Lung microvascular endothelial cell (primary cell): ENCODE measurements at regions not wholly inside any gene's neighbourhood (a gene's known extent, or its start where the extent isn't known, plus 50 kb on each side); places are given as distances from the start of the nearest gene placed in this dataset.
"Not testable (repeated sequence)": the region's sequence is repeated elsewhere in the genome, so short reads cannot be mapped to it uniquely, and the experiment has no call there.

Experiments
- DNase-seq, 2 donors: peaks; one replicate each; pipeline versions ENCODE4 v3.0.0 to v3.0.0-alpha.2; 2010; ENCODE audit warnings: low read depth in 2 of 2

- DNase-seq: no peak
Measured at GRCh38 chr9:124125651-124125977, 114.0 kb downstream of the LHX2 start.

- peak; percentile 69 to 83 for DNase-seq
Measured at GRCh38 chr9:124126648-124127646, 115.4 kb downstream of the LHX2 start.

GRCh38 chr9:124128568-124129166, 117.1 kb downstream of the LHX2 start:
- peak in 1 of 2 donors; percentile 19 for DNase-seq

DNA sequence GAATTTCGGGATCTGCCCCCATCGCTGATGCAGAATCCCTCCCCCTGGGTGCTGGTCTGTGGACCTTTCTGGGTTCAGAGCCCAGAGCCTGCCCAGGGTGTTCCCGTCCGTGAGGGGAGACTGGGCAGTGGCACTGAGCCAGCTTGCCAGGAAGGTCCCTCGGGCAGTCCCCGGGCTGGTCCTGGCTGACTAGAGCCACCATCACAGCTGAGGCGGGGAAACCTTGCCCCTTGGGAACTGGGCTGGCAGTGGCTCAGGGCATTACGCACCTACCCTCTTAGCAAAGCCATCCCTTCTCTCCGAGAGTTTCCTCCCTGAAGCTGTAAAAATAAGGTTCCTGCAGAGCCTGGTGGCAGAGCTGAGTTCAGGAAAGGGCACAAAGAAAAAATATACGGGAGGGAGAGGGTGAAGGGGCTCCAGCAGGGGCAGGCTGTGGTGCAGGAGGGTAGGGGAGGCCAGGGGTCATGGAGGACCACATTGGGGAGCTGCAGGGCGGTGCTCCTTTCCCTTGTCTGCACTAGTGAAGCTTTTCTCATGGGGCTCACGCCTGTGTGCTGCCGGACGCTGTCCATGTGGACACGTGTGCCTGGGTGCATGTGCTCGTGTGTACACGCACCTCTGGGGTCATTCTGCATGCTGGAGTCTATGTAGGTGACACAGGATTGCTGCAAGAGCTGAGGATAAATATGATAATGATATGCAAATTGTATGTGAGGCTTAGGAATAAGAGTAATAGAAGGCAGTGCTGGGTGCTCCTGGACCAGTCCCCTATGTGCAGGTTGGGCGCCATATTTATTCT, 118.9 kb downstream of the LHX2 start:
- no peak for DNase-seq

DNA sequence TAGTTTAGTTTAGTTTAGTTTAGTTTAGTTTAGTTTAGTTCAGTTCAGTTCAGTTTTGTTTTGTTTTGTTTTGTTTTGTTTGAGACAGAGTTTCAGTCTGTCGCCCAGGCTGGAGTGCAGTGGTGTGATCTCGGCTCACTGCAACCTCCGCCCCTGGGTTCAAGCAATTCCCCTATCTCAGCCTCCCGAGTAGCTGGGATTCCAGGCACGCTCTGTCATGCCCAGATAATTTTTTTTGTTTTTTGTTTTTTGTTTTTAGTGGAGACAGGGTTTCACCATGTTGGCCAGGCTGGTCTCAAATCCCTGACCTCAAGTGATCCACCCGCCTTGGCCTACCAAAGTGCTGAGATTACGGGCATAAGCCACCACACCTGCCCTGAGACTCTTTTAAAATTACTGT, 120.0 kb downstream of the LHX2 start:
- not testable (repeated sequence) for DNase-seq

- DNase-seq: peak in 1 of 2 donors; percentile 56
Measured at GRCh38 chr9:124132671-124133147, 121.1 kb downstream of the LHX2 start.

GRCh38 chr9:124133727-124134126, 122.2 kb downstream of the LHX2 start:
- peak; percentile 78 to 80 for DNase-seq

DNA sequence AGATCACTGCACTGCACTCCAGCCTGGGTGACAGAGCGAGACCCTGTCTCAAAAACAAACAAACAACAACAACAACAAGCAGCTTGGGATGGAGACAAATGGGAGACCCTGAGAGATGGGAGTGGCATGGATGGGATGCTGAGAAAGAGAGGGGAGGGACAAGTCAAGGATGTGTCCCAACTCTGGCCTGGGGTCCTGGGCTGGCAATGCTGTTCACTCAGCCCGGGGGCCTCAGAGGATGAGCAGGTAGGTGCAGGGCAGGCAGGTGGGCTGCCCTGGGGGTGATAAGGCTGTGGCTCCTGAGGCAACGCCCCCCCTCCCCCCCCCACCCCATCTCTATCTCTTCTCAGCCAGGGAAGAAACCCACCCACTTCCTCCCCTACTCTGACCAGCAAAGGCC, 123.0 kb downstream of the LHX2 start:
- DNase-seq: no peak

- no peak for DNase-seq
Measured at GRCh38 chr9:124135813-124136365, 121.9 kb upstream of the NEK6 start.

GRCh38 chr9:124137009-124137943, 120.5 kb upstream of the NEK6 start:
- DNase-seq: peak in 1 of 2 donors; percentile 17

GRCh38 chr9:124137944-124138335, 119.8 kb upstream of the NEK6 start:
- DNase-seq: no peak

GRCh38 chr9:124139001-124139400, 118.7 kb upstream of the NEK6 start:
- no peak for DNase-seq

DNA sequence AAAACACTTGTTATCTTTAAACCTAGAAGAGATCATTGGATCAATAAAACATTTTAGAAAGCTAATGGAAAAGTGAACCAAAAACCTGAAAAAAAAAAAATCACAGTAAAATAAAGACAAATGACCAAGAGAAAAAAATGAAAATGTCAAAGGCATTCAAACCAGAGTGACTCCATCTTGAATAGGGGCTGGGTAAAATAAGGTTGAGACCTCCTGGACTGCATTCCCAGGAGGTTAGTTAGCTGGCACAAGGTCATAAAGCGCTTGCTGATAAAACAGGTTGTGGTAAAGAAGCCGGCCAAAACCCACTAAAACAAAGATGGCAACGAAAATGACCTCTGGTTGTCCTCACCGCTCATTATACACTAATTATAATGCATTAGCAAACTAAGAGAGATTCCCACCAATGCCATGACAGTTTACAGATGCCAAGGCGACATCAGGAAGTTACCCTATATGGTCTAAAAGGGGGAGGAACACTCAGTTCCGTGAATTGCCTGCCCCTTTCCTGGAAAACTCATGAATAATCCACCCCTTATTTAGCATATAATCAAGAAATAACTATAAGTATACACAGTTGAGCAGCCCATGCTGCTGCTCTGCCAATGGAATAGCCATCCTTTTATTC, 116.7 kb upstream of the NEK6 start:
- no peak for DNase-seq

GRCh38 chr9:124144561-124145123, 113.1 kb upstream of the NEK6 start:
- peak in 1 of 2 donors; percentile 79 for DNase-seq

GRCh38 chr9:124146031-124146561, 111.7 kb upstream of the NEK6 start:
- DNase-seq: peak in 1 of 2 donors; percentile 63

- DNase-seq: peak in 1 of 2 donors; percentile 27
Measured at GRCh38 chr9:124149992-124150391, 107.8 kb upstream of the NEK6 start.

DNA sequence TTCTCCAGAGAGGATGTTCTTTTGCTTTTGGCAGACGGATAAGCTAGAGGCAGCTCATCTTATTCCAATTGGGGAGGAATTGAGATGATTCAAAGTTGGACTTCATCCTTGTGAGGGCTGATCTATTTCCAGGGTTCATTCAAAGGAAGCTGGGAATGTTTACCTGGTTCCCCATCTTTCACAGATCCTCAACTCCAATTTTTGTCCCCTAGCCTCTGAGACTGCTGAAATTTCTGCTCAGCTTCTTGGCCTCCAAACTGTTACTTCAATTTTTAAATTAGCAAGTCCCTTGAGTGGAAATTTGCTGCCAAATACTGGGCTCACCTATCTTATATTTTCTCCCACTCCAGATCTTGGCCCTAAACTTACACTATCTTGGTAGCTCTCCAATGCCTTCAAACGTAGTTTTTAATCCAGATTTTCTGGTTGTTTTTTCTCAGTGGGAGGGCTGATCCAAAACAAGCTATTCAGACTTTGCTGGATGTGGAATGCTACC, 93.9 kb upstream of the NEK6 start:
- DNase-seq: no peak

- no peak for DNase-seq
Measured at GRCh38 chr9:124164811-124165210, 92.9 kb upstream of the NEK6 start.

- no peak for DNase-seq
Measured at GRCh38 chr9:124174433-124174832, 83.3 kb upstream of the NEK6 start.
